ENCODE measurements at regions not wholly inside any gene's neighbourhood (a gene's known extent, or its start where the extent isn't known, plus 50 kb on each side); places are given as distances from the start of the nearest gene placed in this dataset.

DNA sequence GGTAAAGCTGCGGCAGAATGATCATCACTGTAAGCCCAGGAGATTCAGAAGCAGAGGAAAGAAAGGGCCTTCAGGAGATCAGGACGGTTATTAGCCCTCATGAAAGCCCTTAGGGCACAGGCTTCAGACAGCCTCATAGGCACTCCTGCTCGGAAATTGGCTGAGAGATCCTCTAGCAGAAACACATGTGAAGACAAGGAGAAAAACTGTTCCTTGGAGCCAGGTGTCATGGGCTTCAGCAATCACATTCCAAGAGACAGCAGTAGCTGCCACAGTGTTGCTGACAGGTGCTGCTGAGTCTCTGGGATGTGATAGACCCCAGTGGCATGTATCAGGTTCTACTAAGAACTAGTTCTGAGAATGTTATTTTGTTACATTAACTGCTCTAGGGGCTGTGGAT lies 88.8 kb upstream of the DYRK2 start:
- no peak for TF ChIP-seq POLR2A (IDR thresholded peaks at IDR 0.05)
- TF ChIP-seq, protein P1, sequence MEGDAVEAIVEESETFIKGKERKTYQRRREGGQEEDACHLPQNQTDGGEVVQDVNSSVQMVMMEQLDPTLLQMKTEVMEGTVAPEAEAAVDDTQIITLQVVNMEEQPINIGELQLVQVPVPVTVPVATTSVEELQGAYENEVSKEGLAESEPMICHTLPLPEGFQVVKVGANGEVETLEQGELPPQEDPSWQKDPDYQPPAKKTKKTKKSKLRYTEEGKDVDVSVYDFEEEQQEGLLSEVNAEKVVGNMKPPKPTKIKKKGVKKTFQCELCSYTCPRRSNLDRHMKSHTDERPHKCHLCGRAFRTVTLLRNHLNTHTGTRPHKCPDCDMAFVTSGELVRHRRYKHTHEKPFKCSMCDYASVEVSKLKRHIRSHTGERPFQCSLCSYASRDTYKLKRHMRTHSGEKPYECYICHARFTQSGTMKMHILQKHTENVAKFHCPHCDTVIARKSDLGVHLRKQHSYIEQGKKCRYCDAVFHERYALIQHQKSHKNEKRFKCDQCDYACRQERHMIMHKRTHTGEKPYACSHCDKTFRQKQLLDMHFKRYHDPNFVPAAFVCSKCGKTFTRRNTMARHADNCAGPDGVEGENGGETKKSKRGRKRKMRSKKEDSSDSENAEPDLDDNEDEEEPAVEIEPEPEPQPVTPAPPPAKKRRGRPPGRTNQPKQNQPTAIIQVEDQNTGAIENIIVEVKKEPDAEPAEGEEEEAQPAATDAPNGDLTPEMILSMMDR (IDR thresholded peaks at IDR 0.05): no peak
- no peak for TF ChIP-seq EP300 (IDR thresholded peaks at IDR 0.05; ENCODE audit: low read depth)
- no peak for TF ChIP-seq POLR2AphosphoS5 (IDR thresholded peaks at IDR 0.05)

Measured in transverse colon (tissue), 4 donors.